ENCODE measurements at regions not wholly inside any gene's neighbourhood (a gene's known extent, or its start where the extent isn't known, plus 50 kb on each side); places are given as distances from the start of the nearest gene placed in this dataset.
"Not testable (repeated sequence)": the region's sequence is repeated elsewhere in the genome, so short reads cannot be mapped to it uniquely, and the experiment has no call there.

DNA sequence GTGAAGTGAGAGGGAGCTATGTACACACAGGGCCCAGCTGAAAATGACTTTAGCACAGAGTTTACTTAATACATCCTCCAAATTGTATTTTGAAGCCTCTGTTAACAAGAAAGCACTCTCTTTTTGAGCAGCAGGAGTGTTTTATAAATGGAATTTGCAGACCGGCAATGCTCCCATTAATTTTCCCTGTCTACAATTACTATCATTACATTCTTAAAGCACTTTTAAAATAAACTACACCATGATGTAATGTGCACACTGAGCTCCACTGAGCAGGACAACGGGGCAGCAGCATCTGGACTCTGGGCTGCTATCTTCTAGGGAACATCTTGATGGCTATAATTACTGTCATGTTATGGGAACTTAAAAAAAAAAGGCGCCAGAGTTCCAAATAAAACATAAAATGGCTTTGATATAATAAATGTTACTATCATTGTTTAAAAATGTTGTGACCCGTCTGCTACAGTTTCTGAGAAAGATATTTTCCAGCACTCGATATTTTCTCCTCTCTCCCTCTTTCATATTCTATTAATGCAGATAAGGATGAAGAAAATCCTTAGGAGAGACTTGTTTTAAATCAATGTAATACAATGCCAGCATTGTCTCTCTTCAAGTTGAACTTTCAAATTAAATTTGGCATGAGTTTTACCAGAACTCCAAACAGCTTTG is 150.9 kb downstream of the HLX start:
- no peak for DNase-seq

DNA sequence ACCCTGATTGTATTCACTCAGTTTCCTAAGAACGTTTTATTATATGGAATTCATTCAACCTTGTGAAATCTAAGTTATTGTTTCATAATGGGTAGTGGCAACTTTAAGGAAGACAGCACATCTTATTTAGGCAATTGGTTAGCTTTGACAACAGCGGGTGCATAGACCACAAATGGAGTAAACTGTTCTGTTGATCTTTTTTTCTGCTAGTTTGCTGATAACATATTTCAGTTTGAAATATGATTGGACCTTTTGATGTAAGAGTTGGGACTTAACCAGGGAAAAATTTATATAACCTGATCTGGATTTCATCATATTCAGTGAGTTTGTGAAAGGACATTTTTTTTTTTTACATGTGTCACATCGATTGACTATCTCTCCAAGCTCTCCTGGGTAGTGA is 151.7 kb downstream of the HLX start:
- no peak for DNase-seq

DNA sequence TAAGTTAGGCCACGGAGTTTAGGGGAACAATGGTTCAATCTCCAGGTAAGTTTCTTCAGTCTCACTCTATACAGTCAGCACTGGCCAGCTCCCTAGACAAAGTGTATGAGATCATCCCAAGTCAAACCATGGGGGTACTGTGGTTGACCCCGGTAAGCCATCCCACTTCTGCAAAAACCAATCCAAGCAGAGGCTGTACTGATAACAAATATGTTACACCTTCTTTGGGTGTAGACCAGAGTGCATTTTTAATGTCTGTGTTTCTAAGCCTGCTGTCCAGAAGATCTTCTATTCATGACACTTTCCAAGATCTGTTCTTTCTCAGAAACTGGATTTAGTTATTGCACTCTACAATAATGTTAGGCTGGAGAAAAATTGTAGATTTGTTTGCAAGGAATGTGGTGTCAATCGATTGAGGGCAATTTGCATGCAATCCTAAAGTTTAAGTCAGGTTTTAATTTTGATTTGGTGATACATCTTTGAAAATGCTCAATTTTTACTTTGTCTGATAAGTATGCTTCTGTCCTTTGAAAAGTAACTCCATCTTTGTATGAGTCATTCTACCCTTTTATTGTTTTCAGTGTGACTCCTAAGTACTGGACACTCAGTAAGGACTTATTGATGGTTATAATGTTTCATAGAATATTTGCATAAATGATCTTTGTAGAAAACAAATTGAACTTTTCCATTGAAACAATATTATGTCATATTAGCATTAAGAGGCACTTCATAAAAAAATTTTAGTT is 152.4 kb downstream of the HLX start:
- no peak for DNase-seq

DNA sequence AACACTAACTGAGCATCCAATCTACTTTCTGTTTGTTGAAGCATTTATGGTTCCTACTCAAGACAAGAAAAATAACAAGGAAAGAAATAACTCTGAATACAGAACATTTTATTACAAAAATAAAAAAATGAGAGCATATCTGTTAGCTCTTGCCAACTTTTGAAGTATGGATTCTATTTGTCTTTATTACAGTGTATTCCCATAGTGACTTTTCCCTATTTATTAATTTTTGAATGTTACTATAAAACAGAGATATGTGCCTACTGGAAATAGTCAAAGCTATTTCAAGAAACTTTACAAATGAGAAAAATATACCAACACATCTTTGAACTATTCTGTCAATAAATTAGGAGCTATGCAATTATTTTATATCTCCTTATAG is 153.0 kb downstream of the HLX start:
- no peak for DNase-seq

DNA sequence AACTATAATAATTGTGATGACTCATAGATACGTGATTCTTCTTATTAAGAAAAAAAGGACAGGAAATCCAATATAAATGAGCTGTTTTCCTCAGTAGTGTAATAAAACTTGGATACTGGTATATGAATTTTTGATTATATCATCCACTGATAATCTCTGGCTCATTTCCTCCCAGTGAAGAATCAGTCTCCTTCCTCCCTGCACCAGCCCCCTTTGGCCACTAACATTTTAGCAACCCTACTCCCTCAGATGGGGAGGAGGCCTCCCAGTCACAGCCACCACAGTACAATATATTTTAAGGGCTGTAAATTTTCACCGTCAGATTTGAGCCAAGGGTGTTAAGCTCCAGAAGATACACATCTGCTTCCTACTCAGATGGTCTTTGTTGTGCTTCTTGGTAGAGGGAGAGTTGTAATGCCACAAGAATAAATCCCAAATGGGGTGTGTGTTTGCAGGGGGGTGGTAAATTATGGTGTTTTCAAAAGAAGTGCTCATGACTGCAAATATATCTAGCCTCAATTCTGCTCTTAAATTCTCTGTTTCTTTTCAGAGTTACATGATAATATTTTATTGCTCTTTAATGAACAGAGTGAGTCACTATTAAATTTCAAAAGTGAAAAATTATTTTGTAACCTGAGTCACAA is 153.5 kb downstream of the HLX start:
- DNase-seq, result no peak

DNA sequence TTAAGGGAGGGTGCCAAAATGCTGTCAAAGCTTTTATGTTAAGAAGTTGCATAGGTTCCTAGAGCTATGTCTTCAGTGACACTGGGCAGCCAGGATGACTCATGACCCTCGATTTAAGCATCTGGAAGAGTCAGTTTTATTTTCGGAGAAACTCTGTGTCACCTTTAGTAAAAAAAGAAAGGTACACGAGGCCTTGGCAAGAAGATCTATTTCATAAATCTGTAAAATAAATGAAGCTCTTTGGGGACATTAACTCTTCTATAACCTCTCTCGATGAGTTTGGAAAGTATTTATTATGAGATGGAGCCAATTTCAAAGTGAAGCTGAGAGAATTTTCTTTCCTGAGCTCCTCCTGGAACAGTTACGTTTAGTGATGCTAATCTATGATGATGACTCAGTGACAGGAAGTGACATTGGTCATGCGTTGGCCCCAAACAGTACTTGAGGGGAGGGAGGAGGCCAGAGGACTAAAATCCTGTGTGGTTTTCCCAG is 156.5 kb downstream of the HLX start:
- DNase-seq, result no peak

DNA sequence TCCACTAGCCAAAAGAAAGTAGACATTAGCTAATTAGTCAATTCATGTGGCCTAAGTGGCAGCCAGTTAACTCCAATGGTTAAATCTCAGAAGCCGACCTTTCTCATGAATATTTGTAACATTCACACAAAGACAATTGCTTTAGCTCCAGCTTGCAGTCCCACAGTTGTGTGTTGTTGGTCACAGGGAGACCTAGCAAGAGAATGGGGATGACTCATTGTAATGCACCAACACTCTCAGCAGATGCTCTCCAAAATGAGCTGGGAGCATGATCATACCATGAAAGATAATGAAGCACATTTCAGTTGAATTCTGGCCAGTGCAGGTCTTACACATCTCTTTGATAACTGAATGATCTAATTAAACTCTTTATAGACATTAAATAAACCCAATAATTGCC is 160.4 kb downstream of the HLX start:
- no peak for DNase-seq

DNA sequence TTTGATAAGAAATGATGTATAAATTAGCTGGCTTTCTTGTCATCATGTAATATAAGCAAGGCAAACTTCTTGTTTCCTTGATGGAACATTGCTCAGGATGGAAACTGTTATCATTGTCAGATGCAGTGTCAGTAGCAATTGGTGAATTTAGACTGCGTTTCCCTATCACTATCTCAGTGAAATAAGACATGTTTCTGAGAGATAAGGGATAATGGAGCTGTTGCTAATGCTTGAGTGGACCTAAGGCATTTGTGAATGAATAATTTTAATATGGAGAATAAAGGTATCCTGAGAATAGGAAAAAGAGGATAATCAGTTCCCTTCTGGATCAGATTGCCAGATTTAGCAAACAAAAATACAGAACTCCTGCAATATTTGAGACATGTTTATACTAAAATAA is 160.9 kb downstream of the HLX start:
- no peak for DNase-seq

DNA sequence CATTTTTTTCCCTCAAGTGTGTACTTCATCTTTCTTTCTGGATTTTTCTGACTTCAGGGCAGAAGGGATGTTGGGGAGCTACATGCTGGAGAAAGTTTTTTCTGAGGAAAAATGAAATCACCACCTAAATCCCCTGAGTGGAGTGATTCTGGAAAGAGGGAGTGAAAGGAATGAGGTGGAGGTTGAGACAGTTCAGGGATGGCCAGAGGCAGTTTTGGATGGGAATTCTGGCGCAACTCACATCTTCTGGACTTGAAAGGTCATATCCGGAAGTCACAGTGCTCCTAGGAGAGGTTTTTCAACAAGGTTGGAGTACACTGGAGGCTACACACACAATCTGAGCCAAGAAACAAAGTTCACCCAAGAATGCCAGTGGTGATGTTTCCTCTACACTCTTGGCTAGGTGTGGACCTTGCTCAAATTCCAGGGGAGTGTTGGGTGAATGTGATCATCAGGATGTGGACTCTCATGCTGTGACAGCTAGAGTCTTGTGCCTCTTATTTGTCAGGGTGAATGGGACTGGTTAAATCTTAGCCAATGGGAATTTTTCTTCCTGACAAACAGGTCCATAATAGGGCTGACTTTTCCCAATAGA is 161.5 kb downstream of the HLX start:
- DNase-seq, result no peak

DNA sequence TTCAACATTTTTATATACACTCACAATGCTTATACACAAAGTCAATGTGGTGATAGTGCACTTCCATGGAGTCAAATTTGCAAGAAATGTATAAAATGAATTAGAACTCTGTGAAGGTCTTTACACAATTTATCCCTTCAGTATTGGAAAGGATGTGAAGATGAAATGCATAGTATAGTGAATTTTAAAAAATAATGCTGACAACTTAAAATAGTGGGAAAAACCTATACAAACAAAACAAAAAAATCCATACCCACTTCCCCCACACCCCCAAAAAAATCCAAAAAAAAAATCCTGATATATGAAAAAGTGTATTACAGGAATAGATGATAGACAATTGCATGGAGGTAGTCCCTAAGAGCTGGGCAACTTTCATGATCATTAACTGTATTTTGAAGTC is 165.3 kb downstream of the HLX start:
- no peak for DNase-seq

DNA sequence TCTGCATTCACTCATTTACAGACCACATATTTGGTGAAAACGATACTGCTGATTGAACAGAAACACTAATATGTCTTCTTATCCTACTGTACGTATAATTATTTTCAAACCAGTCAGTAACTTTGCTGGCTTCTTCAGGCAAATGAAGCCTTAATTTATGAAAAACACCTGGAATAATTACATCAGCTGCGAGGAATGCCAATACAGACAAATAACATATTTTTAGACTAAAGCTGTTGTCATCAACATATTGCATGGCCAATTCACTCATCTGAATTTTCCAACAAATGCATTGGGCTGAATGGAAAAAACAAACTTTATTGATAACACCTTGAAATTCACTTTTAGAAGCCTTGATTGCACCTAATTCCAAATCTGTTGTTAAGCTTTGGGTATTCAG is 165.9 kb downstream of the HLX start:
- DNase-seq, result no peak

DNA sequence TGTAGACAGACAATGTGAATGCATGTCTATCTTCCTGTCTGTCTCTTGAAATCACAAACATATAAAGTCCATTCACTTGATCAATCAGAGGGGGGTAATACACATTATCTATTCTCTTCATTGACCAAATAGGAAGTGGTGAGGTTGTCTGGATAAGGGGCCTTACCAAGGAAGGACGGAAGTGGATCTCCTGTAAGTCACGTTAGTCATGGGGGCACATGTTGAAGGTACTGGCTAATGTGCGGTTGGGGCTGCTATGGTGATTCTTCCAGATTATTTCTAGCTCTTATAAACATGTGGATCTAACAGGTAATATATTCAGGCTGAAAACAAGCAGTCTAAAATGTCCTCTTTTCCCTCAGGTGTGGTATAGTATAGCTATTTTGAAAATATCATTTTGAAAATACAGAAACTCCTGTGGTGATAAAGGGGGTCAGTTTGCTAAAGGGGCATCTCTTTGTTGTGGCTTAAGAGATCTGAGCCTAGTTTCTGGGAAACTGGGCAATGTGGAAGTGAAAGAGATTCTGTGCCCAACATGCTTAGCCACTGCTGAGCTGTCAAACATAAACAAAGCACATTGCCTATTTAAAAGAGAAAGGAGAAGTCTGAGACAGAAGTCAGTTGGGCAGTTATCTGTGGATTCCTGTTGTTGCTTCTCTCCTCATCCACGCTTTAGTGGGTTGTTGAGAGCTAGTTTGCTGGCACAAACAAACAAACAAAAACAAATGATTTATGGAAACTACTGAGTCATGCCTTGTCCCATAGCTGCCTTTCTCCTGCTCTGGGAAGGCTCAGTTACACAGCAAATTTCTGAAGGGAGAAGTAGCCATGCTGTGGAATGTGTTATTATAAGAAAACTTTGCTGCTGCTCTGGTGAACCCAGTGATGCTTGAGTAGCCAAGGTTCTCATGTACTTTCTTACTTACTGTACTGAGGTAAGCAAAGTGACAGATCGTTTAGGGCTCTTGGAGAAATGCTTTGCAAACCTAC is 166.9 kb downstream of the HLX start:
- no peak for DNase-seq

DNA sequence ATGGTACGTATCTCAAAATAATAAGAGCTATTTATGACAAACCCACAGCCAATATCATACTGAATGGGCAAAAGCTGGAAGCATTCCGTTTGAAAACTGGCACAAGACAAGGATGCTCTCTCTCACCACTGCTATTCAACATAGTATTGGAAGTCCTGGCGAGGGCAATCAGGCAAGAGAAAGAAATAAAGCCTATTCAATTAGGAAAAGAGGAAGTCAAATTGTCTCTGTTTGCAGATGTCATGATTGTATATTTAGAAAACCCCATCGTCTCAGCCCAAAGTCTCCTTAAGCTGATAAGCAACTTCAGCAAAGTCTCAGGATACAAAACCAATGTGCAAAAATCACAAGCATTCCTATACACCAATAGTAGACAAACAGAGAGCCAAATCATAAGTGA is 172.1 kb downstream of the HLX start:
- not testable (repeated sequence) for DNase-seq

DNA sequence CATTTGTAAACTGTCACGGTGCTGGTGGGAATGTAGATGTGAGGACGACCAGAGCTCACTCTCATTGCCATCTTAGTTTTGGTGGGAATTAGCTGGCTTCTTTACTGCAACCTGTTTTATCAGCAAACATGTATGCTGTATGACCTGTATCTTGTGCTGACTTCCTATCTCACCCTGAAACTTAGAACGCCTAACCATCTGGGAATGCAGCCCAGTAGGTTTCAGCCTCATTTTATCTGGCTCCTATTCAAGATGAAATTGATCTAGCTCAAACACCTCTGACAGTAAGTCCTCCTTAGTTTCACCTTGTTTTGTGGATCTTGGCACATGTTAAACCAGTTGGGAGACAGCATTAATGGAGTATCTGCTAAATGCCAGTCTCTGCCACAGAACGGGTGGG is 174.6 kb downstream of the HLX start:
- DNase-seq, result no peak

DNA sequence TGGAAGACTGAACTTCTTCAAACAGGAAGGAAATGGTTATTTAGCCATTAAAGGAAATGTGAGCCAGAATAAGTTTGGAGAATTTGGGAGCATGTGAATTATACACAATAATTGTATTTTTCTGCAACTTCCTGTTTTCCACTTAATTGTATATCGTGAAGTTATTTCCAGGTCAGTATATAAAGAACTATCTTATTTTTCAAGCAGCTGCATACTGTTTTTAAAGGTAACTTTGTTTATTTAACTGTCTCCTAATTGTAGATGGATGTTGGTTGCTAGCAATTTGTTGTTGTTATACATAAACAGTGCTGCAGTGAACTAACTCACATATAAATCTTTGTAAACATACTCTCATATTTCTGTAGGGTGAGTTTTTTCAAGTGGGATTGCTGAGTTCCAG is 180.3 kb downstream of the HLX start:
- DNase-seq, result no peak

DNA sequence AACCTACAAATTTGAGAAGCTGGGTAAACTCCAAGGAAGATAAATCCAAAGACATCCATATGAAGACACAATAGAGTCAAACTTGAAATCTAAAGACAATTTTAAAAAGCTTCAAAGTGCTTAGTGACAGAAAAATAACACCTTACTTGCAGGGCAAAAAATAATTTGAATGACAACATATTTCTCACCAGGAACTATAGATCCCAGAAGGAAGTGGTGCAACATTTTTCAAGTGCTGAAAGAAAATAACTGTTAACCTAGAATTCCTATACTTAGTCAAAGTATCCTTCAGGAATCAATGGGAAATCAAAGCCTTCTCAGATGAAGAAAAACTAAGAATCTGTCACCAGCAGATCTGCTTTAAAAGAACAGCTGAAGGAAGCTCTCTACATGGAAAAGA is 184.4 kb downstream of the HLX start:
- DNase-seq, result no peak

DNA sequence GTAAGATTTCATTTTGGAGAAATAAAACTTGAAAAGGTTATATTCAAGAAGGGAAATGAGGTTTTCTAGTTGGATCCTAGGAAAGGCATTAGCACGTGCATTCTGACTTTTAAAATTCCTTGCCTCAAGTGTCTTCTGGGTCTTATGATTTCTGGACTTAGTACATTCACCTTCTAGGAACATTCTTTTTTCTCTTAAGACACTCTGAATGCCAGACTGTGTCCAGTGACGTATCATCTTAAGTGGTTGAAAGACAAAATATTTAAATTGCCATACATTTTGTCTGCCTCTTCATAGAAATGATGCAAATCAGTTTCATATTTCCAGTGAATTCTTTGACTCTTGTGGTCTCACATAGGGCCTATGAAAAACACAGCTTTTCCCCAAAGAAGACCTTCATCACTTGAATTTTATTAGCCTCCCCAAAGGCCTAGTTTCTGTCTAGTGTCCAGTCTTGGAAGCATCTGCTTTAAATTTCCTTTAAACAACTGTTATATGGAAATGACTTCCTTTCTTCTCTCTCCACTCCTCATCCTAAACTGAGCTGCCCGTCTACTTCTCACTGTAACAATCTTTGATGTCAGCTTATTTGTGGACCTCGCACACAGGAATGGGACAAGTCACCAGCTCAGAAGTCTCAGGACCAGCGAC is 187.2 kb downstream of the HLX start:
- no peak for DNase-seq

DNA sequence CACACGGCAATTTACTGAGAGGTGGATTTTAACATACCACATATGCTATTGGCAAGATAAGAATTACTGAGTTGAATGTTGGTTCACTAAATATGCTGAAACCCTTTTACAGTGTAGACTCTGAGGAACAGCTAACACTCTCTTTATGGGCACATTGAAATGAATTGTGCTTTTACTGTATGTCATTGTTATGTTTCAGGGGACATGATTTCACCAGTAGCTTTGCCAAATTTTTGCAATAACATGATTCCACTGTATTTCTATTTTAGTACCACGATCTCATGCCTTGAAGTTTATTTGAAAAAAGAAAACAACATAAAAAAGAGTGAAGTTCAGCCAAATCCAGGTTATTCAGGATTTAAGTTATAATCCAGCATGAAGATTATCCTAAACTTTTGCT is 188.5 kb downstream of the HLX start:
- DNase-seq, result no peak

DNA sequence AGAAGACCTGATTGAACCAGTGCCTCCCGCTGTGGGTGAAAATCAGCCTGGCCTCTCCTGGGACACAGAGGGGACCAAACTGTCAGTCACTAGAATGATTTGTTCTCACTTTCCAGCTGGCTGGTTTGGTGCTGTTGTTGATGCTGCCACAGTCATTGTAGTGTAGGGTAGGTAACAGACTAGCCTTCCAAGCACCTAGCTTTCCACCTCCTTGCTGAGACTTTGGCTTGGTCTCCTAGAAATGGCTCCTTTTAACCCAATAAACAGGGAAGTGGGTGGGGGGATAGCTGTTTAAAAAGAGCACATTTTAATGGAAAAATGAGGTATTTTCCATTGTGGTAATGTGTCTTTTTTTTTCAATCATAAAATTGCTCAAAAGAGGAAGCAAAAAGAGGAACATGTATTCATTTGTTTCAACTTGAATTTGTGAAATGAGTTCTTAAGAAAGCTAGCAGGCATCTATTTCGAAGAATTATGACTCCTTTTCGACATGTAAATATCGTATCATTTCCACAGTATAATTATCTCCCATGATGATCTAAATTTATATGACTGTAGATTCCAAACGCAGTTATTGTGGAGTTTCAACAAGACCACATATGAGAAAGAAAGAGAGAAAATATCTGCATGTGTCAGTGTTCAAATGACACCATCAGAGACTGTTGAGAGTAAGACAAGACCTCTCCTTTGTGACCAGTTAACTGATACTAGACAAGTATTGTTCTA is 190.1 kb downstream of the HLX start:
- peak; percentile 25 for DNase-seq

DNA sequence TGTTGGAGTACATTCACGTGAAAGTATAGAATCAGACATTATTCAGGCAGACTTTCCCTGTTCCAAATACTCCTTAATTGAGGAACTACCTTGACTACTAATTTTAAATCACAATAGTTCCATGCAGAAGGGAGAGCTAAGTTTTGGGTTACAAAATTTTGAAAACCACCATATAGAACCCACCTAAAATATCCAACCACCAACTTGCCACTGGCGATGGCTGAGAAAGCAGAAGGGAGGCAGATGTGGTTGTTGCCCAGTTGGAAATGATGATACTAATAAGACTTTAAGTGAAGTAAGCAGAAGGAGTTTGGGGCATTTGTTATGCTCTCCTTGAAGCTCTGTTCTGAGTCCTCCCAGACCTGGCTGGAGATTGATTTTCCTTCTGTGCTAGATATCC is 190.7 kb downstream of the HLX start:
- DNase-seq, result no peak

DNA sequence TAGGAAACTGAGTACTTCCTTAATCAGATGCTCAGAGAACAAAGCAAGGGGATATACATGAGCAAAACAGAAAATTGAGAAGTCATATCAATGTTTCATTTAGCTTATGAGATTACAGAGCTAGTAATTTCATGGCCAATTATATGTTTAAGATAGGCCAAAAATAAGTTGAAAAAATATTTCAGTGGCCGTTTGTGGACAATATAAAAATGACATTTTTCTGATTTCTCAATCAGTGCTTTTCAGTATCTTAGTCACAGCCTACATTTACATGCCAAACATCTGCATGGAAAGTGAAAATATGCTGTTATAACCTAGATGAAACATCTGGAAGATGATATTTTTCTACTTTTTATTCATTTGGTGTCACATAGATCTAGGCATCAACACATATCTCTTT is 192.5 kb downstream of the HLX start:
- DNase-seq, result no peak

Data from stimulated activated CD8-positive, alpha-beta memory T cell treated with anti-CD3 and anti-CD28 coated beads, Interleukin-4, amount 100 ng/mL, for 48 hours (primary cell).